Fibroblast of the aortic adventitia (primary cell): ENCODE measurements at regions not wholly inside any gene's neighbourhood (a gene's known extent, or its start where the extent isn't known, plus 50 kb on each side); places are given as distances from the start of the nearest gene placed in this dataset.

Experiments used
- DNase-seq: peaks from one replicate; pipeline ENCODE4 v3.0.0-alpha.2; 2010; ENCODE audit warnings: low read depth
- H3K4me3 ChIP-seq: 2 replicates; pipeline ENCODE4 v1.5.1; 2011; ENCODE audit warnings: low read depth, mild to moderate bottlenecking, control low read depth, low read length, moderate library complexity
- TF ChIP-seq, protein P1 (sequence below): IDR thresholded peaks from 2 replicates; pipeline ENCODE4 v1.5.1; 2011; ENCODE audit warnings: mild to moderate bottlenecking, low read length, control low read depth, inconsistent platforms; ENCODE audit not compliant: insufficient read depth

DNA sequence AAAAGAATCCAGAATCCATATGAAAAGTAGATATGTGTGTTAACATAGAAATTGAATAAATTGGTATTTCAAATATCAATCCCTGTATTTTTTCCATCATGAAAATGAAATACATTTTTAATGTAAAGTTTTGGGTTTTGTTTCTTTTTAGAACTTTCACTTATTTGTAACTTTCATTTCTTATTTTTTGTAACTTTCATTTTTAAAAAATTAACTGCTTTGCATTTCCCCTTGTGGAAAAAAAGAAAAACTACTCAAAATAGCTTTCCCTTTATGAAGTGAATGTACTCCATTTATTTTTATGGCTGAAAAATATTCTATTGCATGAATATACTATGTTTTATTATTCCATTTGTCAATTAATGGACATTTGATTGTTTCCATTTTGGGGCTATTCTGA lies 75.6 kb upstream of the SMNDC1 start:
- no peak overlapping the region for H3K4me3 ChIP-seq
- TF ChIP-seq, protein P1, sequence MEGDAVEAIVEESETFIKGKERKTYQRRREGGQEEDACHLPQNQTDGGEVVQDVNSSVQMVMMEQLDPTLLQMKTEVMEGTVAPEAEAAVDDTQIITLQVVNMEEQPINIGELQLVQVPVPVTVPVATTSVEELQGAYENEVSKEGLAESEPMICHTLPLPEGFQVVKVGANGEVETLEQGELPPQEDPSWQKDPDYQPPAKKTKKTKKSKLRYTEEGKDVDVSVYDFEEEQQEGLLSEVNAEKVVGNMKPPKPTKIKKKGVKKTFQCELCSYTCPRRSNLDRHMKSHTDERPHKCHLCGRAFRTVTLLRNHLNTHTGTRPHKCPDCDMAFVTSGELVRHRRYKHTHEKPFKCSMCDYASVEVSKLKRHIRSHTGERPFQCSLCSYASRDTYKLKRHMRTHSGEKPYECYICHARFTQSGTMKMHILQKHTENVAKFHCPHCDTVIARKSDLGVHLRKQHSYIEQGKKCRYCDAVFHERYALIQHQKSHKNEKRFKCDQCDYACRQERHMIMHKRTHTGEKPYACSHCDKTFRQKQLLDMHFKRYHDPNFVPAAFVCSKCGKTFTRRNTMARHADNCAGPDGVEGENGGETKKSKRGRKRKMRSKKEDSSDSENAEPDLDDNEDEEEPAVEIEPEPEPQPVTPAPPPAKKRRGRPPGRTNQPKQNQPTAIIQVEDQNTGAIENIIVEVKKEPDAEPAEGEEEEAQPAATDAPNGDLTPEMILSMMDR, result no peak
- no peak for DNase-seq

DNA sequence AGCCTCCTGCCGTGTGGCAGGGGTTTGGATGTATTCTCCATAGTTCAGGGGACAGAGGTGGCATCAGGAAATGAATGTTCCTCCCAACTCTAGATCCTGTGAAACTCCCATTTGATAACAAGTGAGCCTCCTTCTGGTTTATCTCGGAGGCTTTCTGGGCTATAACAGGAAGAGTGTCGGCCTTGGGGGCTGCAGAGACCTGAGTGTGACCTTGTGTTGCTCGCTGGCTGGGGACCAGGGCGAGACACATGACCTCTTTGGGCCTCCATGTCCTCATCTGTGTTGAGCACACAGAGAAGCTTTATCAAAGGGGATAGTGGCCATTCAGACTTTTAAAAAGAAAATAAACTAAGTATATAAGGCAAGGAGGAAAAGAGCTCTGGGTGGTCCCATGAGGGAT lies 78.0 kb upstream of the SMNDC1 start:
- H3K4me3 ChIP-seq, result no peak overlapping the region
- DNase-seq, result no peak
- TF ChIP-seq, protein P1, result no peak

DNA sequence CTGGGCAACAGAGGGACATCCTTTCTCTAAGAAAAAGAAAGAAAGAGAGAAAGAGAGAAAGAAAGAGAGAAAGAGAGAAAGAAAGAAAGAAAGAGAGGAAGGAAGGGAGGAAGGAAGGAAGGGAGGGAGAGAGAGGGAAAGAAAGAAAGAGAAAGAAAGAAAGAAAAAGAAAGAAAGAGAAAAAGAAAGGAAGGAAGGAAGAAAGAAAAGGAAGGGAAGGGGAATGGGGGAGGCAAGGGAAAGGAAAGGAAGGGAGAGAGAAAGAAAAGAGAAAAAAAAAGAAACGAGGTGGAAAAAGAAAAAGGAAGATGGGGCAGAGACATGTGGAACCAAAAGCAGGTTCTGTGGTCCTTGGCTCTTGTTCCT lies 82.9 kb upstream of the SMNDC1 start:
- DNase-seq, result no peak
- no peak overlapping the region for H3K4me3 ChIP-seq
- TF ChIP-seq, protein P1, result no peak

DNA sequence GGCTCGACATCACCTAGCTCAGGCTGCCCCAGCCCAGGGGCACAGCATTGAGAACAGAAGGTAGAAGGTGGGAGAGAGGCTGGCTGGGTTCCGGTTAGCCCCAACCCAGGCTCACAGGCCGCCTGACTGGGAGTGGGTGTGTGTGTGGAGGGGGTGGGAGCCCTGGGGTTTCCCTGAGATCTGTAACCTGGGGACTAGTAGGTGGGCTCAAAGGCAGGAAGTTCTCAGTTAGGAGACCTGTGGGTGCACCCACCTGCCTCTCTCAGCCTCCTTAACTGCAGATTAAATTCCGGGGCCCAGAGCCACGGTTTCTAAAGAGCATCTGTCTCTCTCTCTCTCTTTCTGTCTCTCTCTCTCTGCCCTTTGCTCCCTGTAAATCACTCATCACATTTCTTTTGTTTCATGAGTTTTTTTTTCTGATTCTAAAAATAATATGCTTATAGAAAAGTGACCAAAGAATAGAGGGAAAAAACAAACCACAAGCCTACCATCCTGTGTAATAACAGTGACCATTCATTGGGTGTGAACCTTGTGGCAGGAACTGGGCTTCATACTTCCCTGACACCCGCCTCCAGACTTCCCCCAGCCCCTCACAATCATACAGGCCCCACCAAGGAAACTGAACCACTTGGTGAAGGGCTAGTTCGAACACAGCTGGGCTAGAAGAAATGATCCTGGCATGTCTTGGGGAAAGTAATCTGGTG lies 83.4 kb upstream of the SMNDC1 start:
- TF ChIP-seq, protein P1, result no peak
- peak; percentile 33 for DNase-seq
- no peak overlapping the region for H3K4me3 ChIP-seq

DNA sequence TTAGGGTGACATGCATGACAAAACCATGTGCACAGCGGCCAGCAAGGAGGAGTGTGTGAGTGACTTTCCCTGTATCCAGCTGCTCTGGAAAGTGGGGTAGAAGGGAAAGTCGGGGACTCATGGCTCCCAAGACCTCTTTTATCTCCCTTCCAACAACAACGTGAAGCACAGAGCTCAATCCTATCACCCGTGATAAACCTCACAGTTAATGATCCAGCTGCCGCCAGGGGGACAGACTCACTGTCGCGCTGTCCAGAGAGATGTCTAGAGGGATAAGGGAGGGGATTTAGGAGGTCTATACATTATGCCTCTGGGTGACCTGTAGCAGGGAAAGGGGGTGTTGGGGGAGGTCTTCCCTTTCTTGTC lies 84.0 kb upstream of the SMNDC1 start:
- TF ChIP-seq, protein P1, result peak; percentile 30
- no peak for DNase-seq
- H3K4me3 ChIP-seq, result no peak overlapping the region

DNA sequence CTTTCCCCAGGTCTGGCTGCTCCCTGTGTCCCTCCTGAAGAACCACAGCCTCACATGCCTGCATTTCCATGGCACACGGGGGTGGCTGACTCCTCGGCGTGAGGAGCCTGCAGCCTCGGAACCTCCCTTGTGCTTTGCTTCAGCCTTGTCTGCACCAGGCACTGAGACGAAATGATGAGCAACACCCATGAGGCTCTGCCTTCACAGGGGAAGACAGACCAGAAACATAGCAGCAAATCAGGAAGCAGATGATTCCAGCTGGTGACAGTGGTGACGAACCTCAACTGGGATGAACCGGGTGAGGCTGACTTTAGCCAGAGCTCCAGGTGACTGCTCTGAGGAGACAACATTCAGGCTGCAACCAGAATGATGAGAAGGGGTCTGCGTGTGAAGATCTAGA lies 84.5 kb upstream of the SMNDC1 start:
- DNase-seq, result no peak
- TF ChIP-seq, protein P1, result no peak
- H3K4me3 ChIP-seq, result no peak overlapping the region

DNA sequence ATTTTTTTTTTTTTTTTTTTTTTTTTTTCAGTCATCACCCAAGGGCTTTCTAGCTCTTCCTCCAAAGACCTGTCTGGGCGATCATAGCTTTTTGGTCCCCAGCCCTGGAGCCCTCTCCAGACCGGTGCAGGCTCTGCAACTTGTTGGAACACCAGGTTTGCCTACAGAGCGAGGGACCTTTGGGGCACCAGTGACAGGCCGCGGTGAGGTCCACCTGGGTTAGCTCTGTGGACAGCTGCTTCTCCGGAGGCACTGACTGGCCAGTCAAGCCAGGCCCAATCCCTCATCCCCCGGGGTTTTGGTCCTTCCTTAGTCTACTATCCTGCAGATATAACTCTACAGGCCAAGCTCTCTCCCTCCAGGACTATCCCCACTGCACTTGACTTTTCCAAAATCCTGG lies 86.8 kb upstream of the SMNDC1 start:
- TF ChIP-seq, protein P1, result no peak
- no peak overlapping the region for H3K4me3 ChIP-seq
- DNase-seq, result no peak
